ENCODE measurements at regions not wholly inside any gene's neighbourhood (a gene's known extent, or its start where the extent isn't known, plus 50 kb on each side); places are given as distances from the start of the nearest gene placed in this dataset.

DNA sequence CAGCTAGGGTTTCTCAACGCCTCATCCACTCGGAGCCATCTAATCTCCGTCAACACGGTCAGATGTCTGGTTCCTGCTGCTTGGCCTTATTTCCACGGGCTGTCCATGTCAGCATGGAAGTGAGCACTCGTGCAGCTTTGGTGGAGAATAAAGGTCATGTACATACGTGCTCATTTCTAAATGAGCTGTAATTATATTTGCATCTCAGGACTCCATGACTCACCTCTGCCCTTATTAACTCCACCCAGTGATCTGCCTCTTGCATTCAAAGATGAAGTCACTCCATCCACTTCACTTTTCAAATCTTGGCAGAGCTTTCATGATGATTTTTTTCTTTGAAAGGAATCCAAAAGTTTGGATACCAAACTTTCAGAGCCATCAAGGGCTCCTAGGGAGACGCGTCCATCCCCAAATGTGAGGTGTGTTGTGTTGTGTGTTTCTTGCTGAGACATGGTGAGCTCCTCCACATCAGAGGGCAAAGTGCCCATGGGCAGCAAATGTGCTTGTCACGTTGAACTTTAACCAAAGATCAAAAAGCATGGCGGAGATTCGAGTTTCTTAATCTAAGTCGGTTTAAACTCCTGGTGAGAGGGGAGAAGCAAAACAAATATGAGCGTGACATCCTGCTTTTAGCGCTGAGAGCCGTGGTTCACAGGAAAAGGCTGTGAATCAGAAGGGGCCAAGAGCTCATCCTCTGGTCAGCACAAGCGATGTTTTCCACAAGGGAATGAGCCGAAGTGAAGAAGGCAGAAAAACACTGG is 68.6 kb upstream of the ERRFI1 start (continued):
- peak; percentile 63; the same call in 1 of the 2 replicates for TF ChIP-seq FOXK1 (CRISPR knock-in tag; IDR thresholded peaks at IDR 0.05; ENCODE audit: borderline replicate concordance, low read depth)
- TF ChIP-seq HNRNPUL1 (IDR thresholded peaks at IDR 0.05; ENCODE audit: low read depth, low read length) = no peak
- TF ChIP-seq, protein P1, sequence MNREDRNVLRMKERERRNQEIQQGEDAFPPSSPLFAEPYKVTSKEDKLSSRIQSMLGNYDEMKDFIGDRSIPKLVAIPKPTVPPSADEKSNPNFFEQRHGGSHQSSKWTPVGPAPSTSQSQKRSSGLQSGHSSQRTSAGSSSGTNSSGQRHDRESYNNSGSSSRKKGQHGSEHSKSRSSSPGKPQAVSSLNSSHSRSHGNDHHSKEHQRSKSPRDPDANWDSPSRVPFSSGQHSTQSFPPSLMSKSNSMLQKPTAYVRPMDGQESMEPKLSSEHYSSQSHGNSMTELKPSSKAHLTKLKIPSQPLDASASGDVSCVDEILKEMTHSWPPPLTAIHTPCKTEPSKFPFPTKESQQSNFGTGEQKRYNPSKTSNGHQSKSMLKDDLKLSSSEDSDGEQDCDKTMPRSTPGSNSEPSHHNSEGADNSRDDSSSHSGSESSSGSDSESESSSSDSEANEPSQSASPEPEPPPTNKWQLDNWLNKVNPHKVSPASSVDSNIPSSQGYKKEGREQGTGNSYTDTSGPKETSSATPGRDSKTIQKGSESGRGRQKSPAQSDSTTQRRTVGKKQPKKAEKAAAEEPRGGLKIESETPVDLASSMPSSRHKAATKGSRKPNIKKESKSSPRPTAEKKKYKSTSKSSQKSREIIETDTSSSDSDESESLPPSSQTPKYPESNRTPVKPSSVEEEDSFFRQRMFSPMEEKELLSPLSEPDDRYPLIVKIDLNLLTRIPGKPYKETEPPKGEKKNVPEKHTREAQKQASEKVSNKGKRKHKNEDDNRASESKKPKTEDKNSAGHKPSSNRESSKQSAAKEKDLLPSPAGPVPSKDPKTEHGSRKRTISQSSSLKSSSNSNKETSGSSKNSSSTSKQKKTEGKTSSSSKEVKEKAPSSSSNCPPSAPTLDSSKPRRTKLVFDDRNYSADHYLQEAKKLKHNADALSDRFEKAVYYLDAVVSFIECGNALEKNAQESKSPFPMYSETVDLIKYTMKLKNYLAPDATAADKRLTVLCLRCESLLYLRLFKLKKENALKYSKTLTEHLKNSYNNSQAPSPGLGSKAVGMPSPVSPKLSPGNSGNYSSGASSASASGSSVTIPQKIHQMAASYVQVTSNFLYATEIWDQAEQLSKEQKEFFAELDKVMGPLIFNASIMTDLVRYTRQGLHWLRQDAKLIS (CRISPR knock-in tag; IDR thresholded peaks at IDR 0.05) = no peak
- TF ChIP-seq, protein P2, sequence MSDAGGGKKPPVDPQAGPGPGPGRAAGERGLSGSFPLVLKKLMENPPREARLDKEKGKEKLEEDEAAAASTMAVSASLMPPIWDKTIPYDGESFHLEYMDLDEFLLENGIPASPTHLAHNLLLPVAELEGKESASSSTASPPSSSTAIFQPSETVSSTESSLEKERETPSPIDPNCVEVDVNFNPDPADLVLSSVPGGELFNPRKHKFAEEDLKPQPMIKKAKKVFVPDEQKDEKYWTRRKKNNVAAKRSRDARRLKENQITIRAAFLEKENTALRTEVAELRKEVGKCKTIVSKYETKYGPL (CRISPR knock-in tag; IDR thresholded peaks at IDR 0.05) = no peak
- TF ChIP-seq ZNF331 (CRISPR knock-in tag; IDR thresholded peaks at IDR 0.05) = peak; percentile 50; the same call in 1 of the 2 replicates
- TF ChIP-seq DR1 (CRISPR knock-in tag; IDR thresholded peaks at IDR 0.05) = no peak
- TF ChIP-seq CBX1 (IDR thresholded peaks at IDR 0.05; ENCODE audit: low read depth) = no peak
- peak; percentile 34; the same call in 1 of the 2 replicates for TF ChIP-seq NR2C2 (CRISPR knock-in tag; IDR thresholded peaks at IDR 0.05; ENCODE audit: borderline replicate concordance)
- no peak for TF ChIP-seq ZC3H13 (CRISPR knock-in tag; IDR thresholded peaks at IDR 0.05)
- peak; percentile 61 for TF ChIP-seq SAP130 (CRISPR knock-in tag; IDR thresholded peaks at IDR 0.05; ENCODE audit: low read depth)
- TF ChIP-seq, protein P3, sequence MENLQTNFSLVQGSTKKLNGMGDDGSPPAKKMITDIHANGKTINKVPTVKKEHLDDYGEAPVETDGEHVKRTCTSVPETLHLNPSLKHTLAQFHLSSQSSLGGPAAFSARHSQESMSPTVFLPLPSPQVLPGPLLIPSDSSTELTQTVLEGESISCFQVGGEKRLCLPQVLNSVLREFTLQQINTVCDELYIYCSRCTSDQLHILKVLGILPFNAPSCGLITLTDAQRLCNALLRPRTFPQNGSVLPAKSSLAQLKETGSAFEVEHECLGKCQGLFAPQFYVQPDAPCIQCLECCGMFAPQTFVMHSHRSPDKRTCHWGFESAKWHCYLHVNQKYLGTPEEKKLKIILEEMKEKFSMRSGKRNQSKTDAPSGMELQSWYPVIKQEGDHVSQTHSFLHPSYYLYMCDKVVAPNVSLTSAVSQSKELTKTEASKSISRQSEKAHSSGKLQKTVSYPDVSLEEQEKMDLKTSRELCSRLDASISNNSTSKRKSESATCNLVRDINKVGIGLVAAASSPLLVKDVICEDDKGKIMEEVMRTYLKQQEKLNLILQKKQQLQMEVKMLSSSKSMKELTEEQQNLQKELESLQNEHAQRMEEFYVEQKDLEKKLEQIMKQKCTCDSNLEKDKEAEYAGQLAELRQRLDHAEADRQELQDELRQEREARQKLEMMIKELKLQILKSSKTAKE (CRISPR knock-in tag; IDR thresholded peaks at IDR 0.05; ENCODE audit: borderline replicate concordance) = no peak
- TF ChIP-seq, protein P4, sequence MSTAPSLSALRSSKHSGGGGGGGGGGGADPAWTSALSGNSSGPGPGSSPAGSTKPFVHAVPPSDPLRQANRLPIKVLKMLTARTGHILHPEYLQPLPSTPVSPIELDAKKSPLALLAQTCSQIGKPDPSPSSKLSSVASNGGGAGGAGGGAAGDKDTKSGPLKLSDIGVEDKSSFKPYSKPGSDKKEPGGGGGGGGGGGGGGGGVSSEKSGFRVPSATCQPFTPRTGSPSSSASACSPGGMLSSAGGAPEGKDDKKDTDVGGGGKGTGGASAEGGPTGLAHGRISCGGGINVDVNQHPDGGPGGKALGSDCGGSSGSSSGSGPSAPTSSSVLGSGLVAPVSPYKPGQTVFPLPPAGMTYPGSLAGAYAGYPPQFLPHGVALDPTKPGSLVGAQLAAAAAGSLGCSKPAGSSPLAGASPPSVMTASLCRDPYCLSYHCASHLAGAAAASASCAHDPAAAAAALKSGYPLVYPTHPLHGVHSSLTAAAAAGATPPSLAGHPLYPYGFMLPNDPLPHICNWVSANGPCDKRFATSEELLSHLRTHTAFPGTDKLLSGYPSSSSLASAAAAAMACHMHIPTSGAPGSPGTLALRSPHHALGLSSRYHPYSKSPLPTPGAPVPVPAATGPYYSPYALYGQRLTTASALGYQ (CRISPR knock-in tag; IDR thresholded peaks at IDR 0.05) = peak; percentile 80; the same call in 1 of the 2 replicates
- TF ChIP-seq, protein P5, sequence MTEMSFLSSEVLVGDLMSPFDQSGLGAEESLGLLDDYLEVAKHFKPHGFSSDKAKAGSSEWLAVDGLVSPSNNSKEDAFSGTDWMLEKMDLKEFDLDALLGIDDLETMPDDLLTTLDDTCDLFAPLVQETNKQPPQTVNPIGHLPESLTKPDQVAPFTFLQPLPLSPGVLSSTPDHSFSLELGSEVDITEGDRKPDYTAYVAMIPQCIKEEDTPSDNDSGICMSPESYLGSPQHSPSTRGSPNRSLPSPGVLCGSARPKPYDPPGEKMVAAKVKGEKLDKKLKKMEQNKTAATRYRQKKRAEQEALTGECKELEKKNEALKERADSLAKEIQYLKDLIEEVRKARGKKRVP (CRISPR knock-in tag; IDR thresholded peaks at IDR 0.05) = no peak
- no peak for TF ChIP-seq NFRKB (IDR thresholded peaks at IDR 0.05)
- TF ChIP-seq SATB2 (CRISPR knock-in tag; IDR thresholded peaks at IDR 0.05) = no peak
- peak; percentile 45; the same call in 1 of the 2 replicates for TF ChIP-seq MBD4 (IDR thresholded peaks at IDR 0.05; ENCODE audit: borderline replicate concordance, low read length)
- peak; percentile 82; the same call in 1 of the 2 replicates for TF ChIP-seq NFIC (IDR thresholded peaks at IDR 0.05; ENCODE audit: low read length)
- TF ChIP-seq ZFAT (CRISPR knock-in tag; conservative IDR thresholded peaks at IDR 0.05) = no peak
